Activated CD4-positive, CD25-positive, alpha-beta regulatory T cell treated with anti-CD3 and anti-CD28 coated beads, Interleukin-2, amount 50 U/mL, for 24 hours (primary cell): ENCODE measurements at regions not wholly inside any gene's neighbourhood (a gene's known extent, or its start where the extent isn't known, plus 50 kb on each side); places are given as distances from the start of the nearest gene placed in this dataset.

Experiments used
- ATAC-seq, 2 donors: fragments of 150-1000 bp; cut with Tn5 transposase; one replicate each; pipeline ENCODE4 v1.10.0; 2021; ENCODE audit warnings: mild to moderate bottlenecking in 1 of 2, moderate library complexity in 1 of 2

GRCh38 chr15:53397041-53397616, 362.3 kb downstream of the WDR72 start:
- ATAC-seq: no peak

DNA sequence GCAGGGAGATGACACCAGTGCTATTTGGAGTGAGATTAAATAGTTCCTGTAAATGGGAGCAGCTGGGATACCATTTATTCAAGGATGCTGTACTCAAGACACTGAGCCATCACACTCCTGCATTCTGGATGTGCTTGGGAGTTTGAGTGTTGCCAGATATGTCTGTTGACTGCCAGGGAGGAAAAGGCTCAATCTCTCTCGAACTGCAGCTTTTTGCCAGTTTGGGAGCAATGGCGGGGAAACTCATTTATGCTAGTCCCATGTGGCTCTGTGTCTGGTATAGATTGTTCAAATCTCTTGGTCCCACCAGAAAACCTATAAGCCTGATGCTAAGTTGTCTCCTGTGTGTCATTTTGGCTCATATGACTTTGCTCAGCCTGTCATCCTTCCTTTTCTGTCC, 363.6 kb downstream of the WDR72 start:
- ATAC-seq: no peak

GRCh38 chr15:53390549-53390948, 368.9 kb downstream of the WDR72 start:
- no peak for ATAC-seq

DNA sequence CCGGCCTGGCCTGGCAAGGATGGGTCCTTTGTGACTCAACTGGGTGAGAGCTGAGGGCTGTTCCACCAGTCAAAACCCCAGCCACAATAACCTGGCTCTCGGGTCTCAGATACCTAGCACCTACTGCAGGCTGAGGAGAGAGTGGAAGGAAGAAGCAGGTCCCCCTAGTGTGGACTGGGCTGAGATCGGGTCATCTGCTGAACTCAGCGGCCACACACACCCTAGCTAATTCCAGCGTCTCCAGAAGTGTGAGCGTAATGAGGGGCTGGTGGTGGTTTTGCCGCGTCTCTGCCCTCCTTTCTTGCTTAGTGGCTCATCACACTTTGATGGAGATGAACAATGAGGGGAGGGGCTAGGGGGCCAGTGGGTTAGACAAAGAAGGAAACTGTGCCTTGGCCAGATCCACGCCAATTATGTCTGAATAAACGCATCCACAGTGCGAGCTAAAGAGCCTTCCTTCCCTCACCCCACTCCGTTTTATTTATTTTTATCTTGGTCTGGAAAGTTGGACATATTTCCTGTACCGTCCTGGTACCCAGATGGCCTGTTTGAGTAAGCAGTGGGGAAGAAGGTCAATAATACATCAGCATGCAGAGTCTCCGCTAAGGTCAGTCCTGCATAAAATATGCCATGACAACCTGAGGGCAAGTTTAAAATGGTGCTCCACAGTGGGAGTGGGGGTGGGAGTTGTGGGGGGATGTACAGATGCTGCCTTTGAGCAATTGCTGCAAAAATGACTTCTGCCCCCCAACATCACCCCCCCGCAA, 370.0 kb downstream of the WDR72 start:
- no peak for ATAC-seq

- ATAC-seq: no peak
Measured at GRCh38 chr15:53384417-53384816, 375.0 kb downstream of the WDR72 start.

GRCh38 chr15:53378096-53378800, 381.2 kb downstream of the WDR72 start:
- ATAC-seq: no peak

DNA sequence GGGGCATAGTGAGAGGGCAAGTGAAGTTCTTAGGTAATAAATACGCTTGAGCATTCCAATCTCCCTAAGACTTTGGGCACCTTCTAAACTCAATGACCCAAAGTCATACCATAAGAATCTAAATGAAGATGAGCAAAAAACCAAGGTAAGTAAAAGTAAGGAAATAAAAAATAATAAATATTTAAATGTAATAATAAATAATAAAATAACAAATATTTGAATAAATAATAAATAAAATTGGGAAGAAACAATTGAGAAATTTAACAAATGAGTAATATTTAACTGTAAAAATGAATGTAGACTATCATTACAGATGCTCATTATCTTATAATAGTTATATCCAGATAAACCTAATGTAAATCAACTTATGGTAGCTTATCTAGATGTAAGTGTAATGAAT, 391.7 kb downstream of the WDR72 start:
- ATAC-seq: no peak

- ATAC-seq: no peak
Measured at GRCh38 chr15:53360881-53361280, 398.6 kb downstream of the WDR72 start.

- ATAC-seq: no peak
Measured at GRCh38 chr15:53359038-53359437, 400.4 kb downstream of the WDR72 start.

GRCh38 chr15:53354874-53355273, 404.6 kb downstream of the WDR72 start:
- no peak for ATAC-seq

- ATAC-seq: no peak
Measured at GRCh38 chr15:53351373-53351772, 408.1 kb downstream of the WDR72 start.

GRCh38 chr15:53346583-53346982, 412.9 kb downstream of the WDR72 start:
- ATAC-seq: no peak

- no peak for ATAC-seq
Measured at GRCh38 chr15:53331328-53332190, 427.9 kb downstream of the WDR72 start.

DNA sequence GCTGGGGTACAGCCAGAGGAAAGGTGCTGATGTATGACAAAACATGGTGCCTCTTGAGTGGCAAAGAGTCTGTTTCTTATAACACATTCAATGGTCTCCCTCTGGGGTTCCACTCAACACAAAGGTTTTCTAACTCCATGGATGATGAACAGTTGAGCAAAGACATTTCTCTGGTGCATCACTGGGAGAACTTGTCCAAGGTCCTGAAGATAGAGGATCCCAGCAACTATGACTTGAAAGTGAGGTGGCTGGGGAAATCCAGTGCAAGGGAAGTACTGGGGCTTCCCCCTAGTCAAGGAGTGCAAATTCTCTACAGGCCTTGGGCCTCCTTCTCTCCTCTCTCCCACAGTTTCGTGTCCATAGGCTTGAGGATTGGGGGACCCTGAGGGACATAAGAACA, 431.1 kb downstream of the WDR72 start:
- no peak for ATAC-seq

- no peak for ATAC-seq
Measured at GRCh38 chr15:53324061-53324460, 435.4 kb downstream of the WDR72 start.

DNA sequence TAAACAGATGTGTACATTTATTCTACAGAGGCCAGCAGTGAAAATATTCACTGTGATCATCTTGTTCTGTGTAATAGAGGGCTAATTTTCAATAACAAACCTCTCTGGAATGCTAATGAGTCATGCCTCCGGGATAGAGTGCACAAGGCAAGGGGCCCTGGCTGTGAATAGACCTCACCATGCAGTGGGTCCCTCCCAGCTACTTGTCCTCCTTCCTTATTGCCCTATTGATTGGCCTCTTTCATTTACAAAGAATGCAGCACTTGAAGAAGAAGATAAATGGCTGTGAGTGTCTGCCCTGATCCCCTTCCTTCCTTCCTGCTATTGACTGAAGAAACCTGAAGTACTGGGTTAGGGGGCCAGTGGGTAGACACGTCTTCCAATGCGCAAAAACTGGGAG, 436.3 kb downstream of the WDR72 start:
- ATAC-seq: no peak

GRCh38 chr15:53320816-53321215, 438.6 kb downstream of the WDR72 start:
- no peak for ATAC-seq

DNA sequence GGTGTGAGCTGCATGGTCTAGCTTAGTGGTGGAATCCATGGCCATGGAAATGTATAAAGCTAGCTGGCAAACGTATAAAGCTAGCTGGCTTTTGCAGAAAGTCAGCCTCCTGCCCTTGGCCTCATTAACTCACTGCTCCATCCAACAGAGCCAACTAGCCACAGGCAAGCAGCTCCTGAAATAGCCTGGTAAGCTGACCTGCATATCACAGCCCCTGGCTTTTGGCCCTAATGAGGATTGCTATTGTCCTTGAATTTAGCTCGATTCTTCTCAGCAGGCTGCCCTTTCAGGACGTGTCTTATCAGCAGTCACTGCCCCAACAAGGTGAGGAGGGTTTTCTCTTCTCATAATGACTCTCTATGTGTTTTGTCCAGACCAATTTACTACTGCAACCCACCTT, 446.8 kb downstream of the WDR72 start:
- no peak for ATAC-seq

DNA sequence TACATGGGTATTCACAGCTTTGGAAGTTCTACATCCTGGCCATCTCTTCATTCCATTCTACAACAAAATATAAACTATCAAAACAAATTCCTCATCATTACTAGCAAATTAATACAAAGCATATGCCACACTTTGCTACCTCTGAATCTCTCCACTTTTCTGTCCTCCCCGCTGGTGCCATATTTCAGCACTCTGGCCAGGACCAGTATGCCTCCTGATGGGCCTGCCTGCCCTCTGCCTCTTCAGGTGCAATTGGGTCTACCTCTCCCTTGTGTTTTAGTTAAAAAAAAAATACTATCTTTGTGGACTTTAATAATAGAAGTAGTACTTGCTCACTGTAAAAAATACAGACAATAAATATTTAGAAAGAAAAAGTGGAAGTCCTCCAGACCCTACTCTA, 448.8 kb downstream of the WDR72 start:
- no peak for ATAC-seq

- no peak for ATAC-seq
Measured at GRCh38 chr15:53307952-53308624, 451.4 kb downstream of the WDR72 start.

- no peak for ATAC-seq
Measured at GRCh38 chr15:53305554-53305953, 453.9 kb downstream of the WDR72 start.

DNA sequence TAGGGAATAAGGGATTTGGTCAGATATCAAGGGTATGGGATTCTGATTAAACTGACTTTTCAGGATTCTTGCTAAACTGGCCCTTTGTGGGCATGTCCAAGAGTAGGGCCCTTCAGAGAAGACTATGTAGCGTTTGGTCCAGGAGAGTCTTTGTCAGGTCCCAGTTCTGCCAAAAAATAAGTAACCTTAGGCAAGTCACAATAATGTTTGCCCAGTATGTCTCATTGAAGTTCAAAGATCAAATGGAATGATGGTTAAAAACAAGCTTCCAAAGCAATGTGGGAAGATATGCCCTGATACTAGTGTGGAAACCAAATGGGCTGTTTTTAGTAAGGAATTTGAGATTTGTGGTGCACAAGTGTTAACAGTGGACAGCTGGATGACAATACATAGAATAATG, 454.4 kb downstream of the WDR72 start:
- no peak for ATAC-seq

DNA sequence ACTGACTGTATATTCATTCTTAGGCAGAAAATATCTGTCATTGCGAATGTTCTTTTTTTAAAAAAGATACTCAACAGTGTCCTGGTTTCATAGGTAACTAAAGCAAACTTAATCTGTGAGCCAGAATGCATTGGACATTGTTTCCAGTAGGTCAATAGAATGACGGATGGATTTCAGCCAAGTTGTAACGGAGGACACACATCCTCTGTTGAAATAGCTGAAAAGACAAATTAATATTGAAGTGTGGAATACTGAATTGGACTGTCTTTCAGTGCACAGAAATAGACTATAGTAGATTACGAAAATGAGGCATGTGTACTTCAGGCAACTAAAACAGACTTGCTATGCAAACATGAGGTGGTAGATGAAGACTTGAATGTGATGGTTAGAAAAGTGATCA, 461.6 kb downstream of the WDR72 start:
- ATAC-seq: no peak
